GM12878 (cell line): ENCODE measurements at regions not wholly inside any gene's neighbourhood (a gene's known extent, or its start where the extent isn't known, plus 50 kb on each side); places are given as distances from the start of the nearest gene placed in this dataset.

Experiments used
- ATAC-seq: fragments of 200-7000 bp; cut with Tn5 transposase; 3 replicates; pipeline ENCODE4 v1.9.1; 2020; ENCODE audit warnings: mild to moderate bottlenecking, moderate library complexity
- BruUV-seq: library from RNA; stranded (reverse); fragments of 400-500 nt; replicated peaks from 2 replicates; lab custom pipeline; 2021; lab: Mats Ljungman, UMichigan
- CTCF ChIA-PET: fragments of 300-600 bp; sonication (Branson Sonifier 250); formaldehyde crosslinking; extraction: SDS; loops from one replicate; lab custom pipeline; 2021; ENCODE audit warnings: inconsistent platforms; lab: Yijun Ruan, JAX
- POLR2A ChIA-PET: fragments of 350-600 bp; formaldehyde crosslinking; extraction: SDS; loops from one replicate; lab custom pipeline; 2021; ENCODE audit warnings: inconsistent platforms; lab: Charles Lee
- RAD21 ChIA-PET: fragments of 300-600 bp; sonication (Branson Sonifier 250); formaldehyde crosslinking; loops from one replicate; lab custom pipeline; 2023; ENCODE audit warnings: antibody characterized with exemption; ENCODE audit not compliant: unreplicated experiment; lab: Charles Lee
- SMC1A ChIA-PET: fragments of 300-600 bp; sonication (Branson Sonifier 250); formaldehyde crosslinking; loops from one replicate; lab custom pipeline; 2023; ENCODE audit not compliant: unreplicated experiment, uncharacterized antibody; lab: Charles Lee
- DNase-seq: peaks from one replicate; pipeline ENCODE4 v3.0.0-alpha.2; 2011; ENCODE audit warnings: low read depth, low spot score
- FAIRE-seq: peaks from 3 replicates; lab custom pipeline; 2011; peaks lifted over from hg19 to GRCh38; lab: Jason Lieb, UNC
- H2AFZ ChIP-seq: 2 replicates; pipeline ENCODE4 v1.6.0; 2011; ENCODE audit warnings: low read depth, low read length, control low read depth; ENCODE audit not compliant: control insufficient read depth
- H3K27ac ChIP-seq: 2 replicates; pipeline ENCODE4 v1.5.1; 2011; ENCODE audit warnings: control low read depth; ENCODE audit not compliant: control insufficient read depth, insufficient read depth
- H3K27me3 ChIP-seq, 2 experiments: replicated peaks in 1 of 2; 2 replicates each; pipeline versions ENCODE4 v1.6.0 to v1.6.1; 2011; ENCODE audit warnings: low read length in 1 of 2; ENCODE audit not compliant: control insufficient read depth in 2 of 2, insufficient read depth in 2 of 2
- H3K36me3 ChIP-seq, 2 experiments: 2 replicates each; pipeline ENCODE4 v1.5.1; 2011; ENCODE audit warnings: low read length in 1 of 2; ENCODE audit not compliant: control insufficient read depth in 2 of 2, insufficient read depth in 2 of 2
- H3K4me1 ChIP-seq: 2 replicates; pipeline ENCODE4 v1.6.1; 2011; ENCODE audit warnings: mild to moderate bottlenecking, low read length, moderate library complexity, mixed read lengths; ENCODE audit not compliant: control insufficient read depth, insufficient read depth
- H3K4me2 ChIP-seq: 2 replicates; pipeline ENCODE4 v1.6.0; 2011; ENCODE audit warnings: control low read depth; ENCODE audit not compliant: control insufficient read depth, insufficient read depth
- H3K4me3 ChIP-seq: fragments of 200-600 bp; sonication (generic); 2 replicates; pipeline ENCODE4 v1.5.1; 2016
- H3K79me2 ChIP-seq: 2 replicates; pipeline ENCODE4 v1.6.0; 2011; ENCODE audit warnings: low read length; ENCODE audit not compliant: control insufficient read depth, insufficient read depth
- H3K9ac ChIP-seq: 2 replicates; pipeline ENCODE4 v1.8.0; 2011; ENCODE audit warnings: low read length, control low read depth, mixed read lengths; ENCODE audit not compliant: control insufficient read depth, insufficient read depth
- H3K9me3 ChIP-seq: replicated peaks from 3 replicates; pipeline ENCODE4 v1.5.1; 2011; ENCODE audit warnings: mild to moderate bottlenecking, low read length; ENCODE audit not compliant: control insufficient read depth, insufficient read depth
- H4K20me1 ChIP-seq: 2 replicates; pipeline ENCODE4 v1.6.0; 2011; ENCODE audit not compliant: control insufficient read depth, insufficient read depth
- ATF2 ChIP-seq: IDR thresholded peaks from 2 replicates; pipeline ENCODE4 v1.6.1; 2012; ENCODE audit warnings: low read length, inconsistent platforms
- BCLAF1 ChIP-seq: fragments of 450-650 bp; IDR thresholded peaks from 2 replicates; pipeline ENCODE4 v1.6.1; 2017; ENCODE audit warnings: antibody characterized with exemption, mild to moderate bottlenecking, moderate library complexity
- CBX5 ChIP-seq: sonication (generic); IDR thresholded peaks from 2 replicates; pipeline ENCODE4 v1.6.1; 2016; ENCODE audit warnings: low read depth, moderate library complexity, mild to moderate bottlenecking, inconsistent platforms
- HCFC1 ChIP-seq: fragments of 150-350 bp; IDR thresholded peaks from 2 replicates; pipeline ENCODE4 v1.6.1; 2014; ENCODE audit warnings: low read length
- IKZF2 ChIP-seq, 2 experiments: fragments of 450-650 bp; IDR thresholded peaks; 2 replicates each; pipeline ENCODE4 v1.6.1; 2017; ENCODE audit warnings: mild to moderate bottlenecking in 2 of 2, moderate library complexity in 2 of 2
- NBN ChIP-seq: fragments of 450-650 bp; IDR thresholded peaks from 2 replicates; pipeline ENCODE4 v1.6.1; 2016
- NR2C2 ChIP-seq: IDR thresholded peaks from 2 replicates; pipeline ENCODE4 v1.6.1; 2011; ENCODE audit warnings: borderline replicate concordance, low read depth; ENCODE audit not compliant: control insufficient read depth, insufficient read length
- POU2F2 ChIP-seq: IDR thresholded peaks from 3 replicates; pipeline ENCODE4 v1.6.1; 2011; ENCODE audit warnings: low read depth, mild to moderate bottlenecking, low read length, borderline replicate concordance
- SIN3A ChIP-seq: IDR thresholded peaks from 2 replicates; pipeline ENCODE4 v1.6.1; 2012; ENCODE audit warnings: low read depth, low read length, improper control_type of control experiment
- SKIL ChIP-seq: fragments of 450-650 bp; IDR thresholded peaks from 2 replicates; pipeline ENCODE4 v1.6.1; 2017; ENCODE audit warnings: mild to moderate bottlenecking, low read depth, inconsistent platforms; ENCODE audit not compliant: poor library complexity, severe bottlenecking
- SREBF1 ChIP-seq: IDR thresholded peaks from 2 replicates; pipeline ENCODE4 v1.6.1; 2012; ENCODE audit warnings: mild to moderate bottlenecking, low read length
- ZNF24 ChIP-seq: fragments of 450-650 bp; IDR thresholded peaks from 2 replicates; pipeline ENCODE4 v1.6.1; 2017; ENCODE audit warnings: antibody characterized with exemption, mild to moderate bottlenecking
- in situ Hi-C: fragments of 300-500 bp; cut with MboI; formaldehyde crosslinking; loops from 9 replicates; pipeline ENCODE4 v1.14.3; 2018; ENCODE audit warnings: mixed read lengths
- intact Hi-C: fragments of 100-400 bp; cut with micrococcal nuclease; formaldehyde crosslinking; loops from one replicate; pipeline ENCODE4 v1.14.2; 2022; ENCODE audit not compliant: unreplicated experiment

DNA sequence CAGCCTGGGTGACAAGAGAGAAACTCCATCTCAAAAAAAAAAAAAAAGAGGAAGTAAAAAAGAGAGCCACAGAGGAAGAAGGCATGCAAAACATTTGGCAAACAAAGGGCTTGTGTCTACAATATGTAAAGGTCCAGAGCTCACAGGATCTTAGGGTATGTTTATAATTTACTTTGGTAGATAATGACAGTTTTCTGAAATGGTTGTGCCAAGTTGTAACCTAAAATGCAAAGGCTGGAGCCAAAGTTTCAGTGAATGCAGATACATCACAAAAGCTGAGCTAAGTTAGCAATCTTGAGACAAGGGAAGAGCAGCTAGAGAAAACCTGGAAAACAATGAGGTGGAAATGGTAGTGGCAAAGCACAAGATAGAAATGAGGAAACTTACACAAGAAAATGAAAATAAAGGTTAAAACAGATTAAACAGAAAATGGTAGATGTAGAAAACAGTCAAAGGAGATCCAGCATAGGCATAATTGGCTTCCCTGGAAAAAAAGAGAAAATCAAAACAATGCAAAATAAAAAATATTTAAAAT is 77.5 kb upstream of the HK2 start:
- RAD21 ChIA-PET, result no interaction called here
- in situ Hi-C loops, result no loop called here
- Histone ChIP-seq H3K9me3 (peaks cover 4% of the 10 kb centered on the region; the same call in 2 of the 3 replicates), H3K36me3 (no peaks in the 10 kb centered on the region), H3K27ac (no peak overlapping the region; the same call in 1 of the 2 replicates), H3K9ac (no peak overlapping the region), H2AFZ (peak overlapping the region; percentile 17; the same call in 1 of the 2 replicates), H3K27me3 (no peaks in the 10 kb centered on the region), H4K20me1 (no peaks in the 10 kb centered on the region), H3K4me1 (no peaks in the 10 kb centered on the region), H3K4me3 (no peak overlapping the region), H3K4me2 (0 out of 2 replicates have a peak overlapping the region, but pooled peaks have one; percentile 3), H3K79me2 (no peaks in the 10 kb centered on the region)
- SMC1A ChIA-PET, result no interaction called here
- DNase-seq (no peak), FAIRE-seq (no peak), ATAC-seq (peak; percentile 75)
- CTCF ChIA-PET, result no interaction called here
- POLR2A ChIA-PET, result no interaction called here
- no TSS peak for BruUV-seq
- intact Hi-C loops, result no loop called here
- TF ChIP-seq POU2F2 (no peak), IKZF2 (IDR thresholded peaks at IDR 0.05) (no peak), NBN (0 out of 2 replicates have a peak, but pooled peaks have one; percentile 9), CBX5 (peak; percentile 44; the same call in 1 of the 2 replicates)

- Histone ChIP-seq H3K4me1 (peaks cover 9% of the 10 kb centered on the region; the same call in 1 of the 2 replicates), H3K9me3 (peaks cover 4% of the 10 kb centered on the region; the same call in 2 of the 3 replicates), H3K27me3 (no peaks in the 10 kb centered on the region), H2AFZ (no peak overlapping the region), H3K4me2 (no peak overlapping the region), H3K36me3 (no peaks in the 10 kb centered on the region), H4K20me1 (no peaks in the 10 kb centered on the region), H3K79me2 (no peaks in the 10 kb centered on the region), H3K9ac (no peak overlapping the region), H3K27ac (no peak overlapping the region), H3K4me3 (no peak overlapping the region)
- POLR2A ChIA-PET, result no interaction called here
- BruUV-seq, result no TSS peak
- FAIRE-seq (no peak), DNase-seq (no peak), ATAC-seq (no peak)
- in situ Hi-C loops, result no loop called here
- RAD21 ChIA-PET, result no interaction called here
- intact Hi-C loops, result no loop called here
- CTCF ChIA-PET, result interaction anchor here (0.6 to 0.9 kb wide), 3 partner anchors 46 to 118 kb away, joined by 3 read pairs; no protein-coding TSS in a partner anchor
- SMC1A ChIA-PET, result interaction anchor here (1.0 kb wide), 1 partner anchor 46 kb away, joined by 3 read pairs; no protein-coding TSS in a partner anchor
- TF ChIP-seq ZNF24, result no peak
- TF ChIP-seq ATF2, result no peak
- no peak for TF ChIP-seq BCLAF1
- no peak for TF ChIP-seq HCFC1
- no peak for TF ChIP-seq NR2C2
- no peak for TF ChIP-seq SREBF1
- TF ChIP-seq SIN3A, result no peak
- TF ChIP-seq SKIL, result no peak
Observed at GRCh38 chr2:74759986-74760385, 73.9 kb upstream of the HK2 start.
